HEK293 (cell line): ENCODE measurements at regions not wholly inside any gene's neighbourhood (a gene's known extent, or its start where the extent isn't known, plus 50 kb on each side); places are given as distances from the start of the nearest gene placed in this dataset.

Experiments
- CTCF ChIP-seq: fragments of 450-650 bp; formaldehyde crosslinking; IDR thresholded peaks from 2 replicates; pipeline ENCODE4 v1.5.1; 2016; ENCODE audit warnings: missing biosample characterization, missing genetic modification characterization
- TRIM28 ChIP-seq: IDR thresholded peaks from 2 replicates; pipeline ENCODE4 v1.6.1; 2011; ENCODE audit warnings: low read length, control low read depth, borderline replicate concordance

DNA sequence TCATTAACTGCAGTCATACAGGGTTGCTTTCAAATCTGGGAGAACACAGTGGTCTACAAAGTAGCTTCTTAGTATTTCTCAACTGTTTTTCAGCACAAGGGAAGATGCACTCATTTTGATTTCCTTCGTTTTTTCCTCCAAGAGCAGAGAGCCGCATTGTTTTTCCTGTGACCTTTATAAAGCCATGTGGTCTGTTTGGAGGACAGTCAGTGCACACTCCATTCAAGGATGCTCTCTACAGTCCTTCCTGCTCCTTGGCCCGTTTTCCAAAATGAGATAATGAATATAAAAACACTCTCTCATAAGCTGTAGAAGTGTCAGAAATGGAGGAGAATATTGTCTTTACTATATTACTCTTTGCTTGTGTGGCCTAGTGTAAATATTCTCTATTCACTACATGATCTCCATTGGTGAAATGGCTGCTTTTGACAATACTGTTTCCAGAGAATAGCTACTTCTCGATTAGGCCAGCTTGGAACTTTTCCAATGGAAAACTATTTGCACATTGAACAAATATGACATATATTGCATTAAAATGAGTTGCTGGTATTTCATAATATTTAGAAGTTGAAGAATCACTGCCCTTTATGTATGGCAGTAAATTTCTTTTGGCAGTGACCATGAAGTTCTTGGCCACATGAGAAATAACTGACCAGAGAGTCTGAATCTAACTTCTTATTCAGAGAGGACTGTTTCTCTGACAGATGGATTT lies 393.1 kb upstream of the RGS6 start:
- TF ChIP-seq CTCF (tag by site-specific recombination): no peak
- TF ChIP-seq TRIM28: no peak
